ENCODE measurements at regions not wholly inside any gene's neighbourhood (a gene's known extent, or its start where the extent isn't known, plus 50 kb on each side); places are given as distances from the start of the nearest gene placed in this dataset.

DNA sequence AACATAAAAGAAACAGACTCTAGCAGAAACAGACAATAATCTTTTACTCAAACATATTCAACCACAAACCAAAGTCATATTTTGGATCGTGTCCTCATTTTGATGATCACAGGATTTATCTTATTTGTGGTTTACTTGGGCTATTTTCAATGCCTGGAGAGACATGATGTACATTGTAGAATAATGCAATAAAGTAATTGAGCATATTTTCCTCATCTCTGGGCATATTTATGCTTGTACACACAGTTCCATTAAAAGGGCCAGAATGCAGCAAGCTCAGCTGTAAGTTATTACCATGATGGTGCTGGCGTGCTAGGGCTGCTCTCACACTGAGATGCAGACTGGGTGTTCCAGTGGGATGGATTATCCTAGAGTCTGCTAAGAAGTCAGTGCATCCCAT lies 456.7 kb downstream of the TLE4 start:
- TF ChIP-seq EZH2phosphoT487 (conservative IDR thresholded peaks at IDR 0.05; ENCODE audit: low read length), result no peak
- no peak for TF ChIP-seq CTCF (IDR thresholded peaks at IDR 0.05; ENCODE audit: insufficient read depth, low read length, poor library complexity, severe bottlenecking)
